ENCODE measurements at regions not wholly inside any gene's neighbourhood (a gene's known extent, or its start where the extent isn't known, plus 50 kb on each side); places are given as distances from the start of the nearest gene placed in this dataset.

- no peak for DNase-seq
These were observed 222.8 kb upstream of the CITED2 start for GRCh38 chr6:139597087-139597763.

- no peak for DNase-seq
These were observed 220.7 kb upstream of the CITED2 start for GRCh38 chr6:139595183-139595582.

GRCh38 chr6:139594333-139594965, 220.0 kb upstream of the CITED2 start:
- DNase-seq = no peak

GRCh38 chr6:139593081-139593480, 218.6 kb upstream of the CITED2 start:
- no peak for DNase-seq

GRCh38 chr6:139592011-139592410, 217.6 kb upstream of the CITED2 start:
- no peak for DNase-seq

GRCh38 chr6:139591075-139591865, 216.8 kb upstream of the CITED2 start:
- no peak for DNase-seq

GRCh38 chr6:139590206-139590605, 215.8 kb upstream of the CITED2 start:
- no peak for DNase-seq

GRCh38 chr6:139588734-139589593, 214.5 kb upstream of the CITED2 start:
- DNase-seq = no peak

- no peak for DNase-seq
These were observed 213.7 kb upstream of the CITED2 start for GRCh38 chr6:139588076-139588639.

- no peak for DNase-seq
These were observed 213.0 kb upstream of the CITED2 start for GRCh38 chr6:139587469-139587868.

GRCh38 chr6:139586273-139586672, 211.8 kb upstream of the CITED2 start:
- DNase-seq = no peak

GRCh38 chr6:139584599-139584998, 210.2 kb upstream of the CITED2 start:
- DNase-seq = no peak

GRCh38 chr6:139583420-139583819, 209.0 kb upstream of the CITED2 start:
- DNase-seq = no peak

GRCh38 chr6:139582956-139583355, 208.5 kb upstream of the CITED2 start:
- no peak for DNase-seq

- no peak for DNase-seq
These were observed 207.0 kb upstream of the CITED2 start for GRCh38 chr6:139581485-139581865.

- no peak for DNase-seq
These were observed 206.4 kb upstream of the CITED2 start for GRCh38 chr6:139580592-139581484.

- DNase-seq = no peak
These were observed 203.5 kb upstream of the CITED2 start for GRCh38 chr6:139577763-139578604.

GRCh38 chr6:139577124-139577762, 202.8 kb upstream of the CITED2 start:
- no peak for DNase-seq

GRCh38 chr6:139572001-139572400, 197.6 kb upstream of the CITED2 start:
- DNase-seq = no peak

- no peak for DNase-seq
These were observed 195.7 kb upstream of the CITED2 start for GRCh38 chr6:139570166-139570565.
